ENCODE measurements at regions not wholly inside any gene's neighbourhood (a gene's known extent, or its start where the extent isn't known, plus 50 kb on each side); places are given as distances from the start of the nearest gene placed in this dataset.

- CTCF ChIA-PET = no interaction called here
- no peak overlapping the region for H3K27ac Mint-ChIP-seq
- DNase-seq = no peak
- no peaks in the 10 kb centered on the region for H3K27me3 Mint-ChIP-seq
- no peaks in the 10 kb centered on the region for H3K4me1 Mint-ChIP-seq
- H3K36me3 Mint-ChIP-seq = no peaks in the 10 kb centered on the region
- no peak overlapping the region for H3K4me3 Mint-ChIP-seq
- peaks cover 10% of the 10 kb centered on the region for H3K9me3 Mint-ChIP-seq
These were observed 141.1 kb upstream of the ZXDA start for GRCh38 chrX:58051346-58051745.

GRCh38 chrX:58044130-58044529 is 133.9 kb upstream of the ZXDA start:
- Mint-ChIP-seq H3K9me3 (peaks cover 14% of the 10 kb centered on the region), H3K36me3 (no peaks in the 10 kb centered on the region), H3K27ac (no peak overlapping the region), H3K4me3 (no peak overlapping the region), H3K4me1 (no peaks in the 10 kb centered on the region), H3K27me3 (no peaks in the 10 kb centered on the region)
- DNase-seq = no peak
- CTCF ChIA-PET = no interaction called here

- H3K27ac Mint-ChIP-seq = no peak overlapping the region
- no peak overlapping the region for H3K4me3 Mint-ChIP-seq
- H3K4me1 Mint-ChIP-seq = peaks cover 24% of the 10 kb centered on the region
- H3K27me3 Mint-ChIP-seq = no peaks in the 10 kb centered on the region
- no peaks in the 10 kb centered on the region for H3K9me3 Mint-ChIP-seq
- no peaks in the 10 kb centered on the region for H3K36me3 Mint-ChIP-seq
- CTCF ChIA-PET = interaction anchor here (0.7 to 0.9 kb wide), 2 partner anchors 204 to 443 kb away, joined by 3 read pairs; no protein-coding TSS in a partner anchor
- DNase-seq = peak; percentile 35
These were observed 115.7 kb upstream of the ZXDA start for GRCh38 chrX:58025979-58026378.

GRCh38 chrX:57985951-57986350 is 75.7 kb upstream of the ZXDA start:
- no peaks in the 10 kb centered on the region for H3K27me3 Mint-ChIP-seq
- DNase-seq = no peak
- peaks cover 2% of the 10 kb centered on the region for H3K9me3 Mint-ChIP-seq
- H3K27ac Mint-ChIP-seq = no peak overlapping the region
- CTCF ChIA-PET = no interaction called here
- no peak overlapping the region for H3K4me3 Mint-ChIP-seq
- H3K4me1 Mint-ChIP-seq = no peaks in the 10 kb centered on the region
- no peaks in the 10 kb centered on the region for H3K36me3 Mint-ChIP-seq

GRCh38 chrX:57984620-57985019 is 74.4 kb upstream of the ZXDA start:
- no peak for DNase-seq
- Mint-ChIP-seq H3K27ac (no peak overlapping the region), H3K4me3 (no peak overlapping the region), H3K9me3 (peaks cover 2% of the 10 kb centered on the region), H3K27me3 (no peaks in the 10 kb centered on the region), H3K36me3 (no peaks in the 10 kb centered on the region), H3K4me1 (no peaks in the 10 kb centered on the region)
- CTCF ChIA-PET = no interaction called here

- no peaks in the 10 kb centered on the region for H3K9me3 Mint-ChIP-seq
- H3K36me3 Mint-ChIP-seq = no peaks in the 10 kb centered on the region
- no peak overlapping the region for H3K4me3 Mint-ChIP-seq
- H3K27me3 Mint-ChIP-seq = no peaks in the 10 kb centered on the region
- H3K4me1 Mint-ChIP-seq = no peaks in the 10 kb centered on the region
- CTCF ChIA-PET = no interaction called here
- no peak overlapping the region for H3K27ac Mint-ChIP-seq
- no peak for DNase-seq
These were observed 67.7 kb upstream of the ZXDA start for GRCh38 chrX:57977992-57978391.

GRCh38 chrX:57964975-57965374 is 54.7 kb upstream of the ZXDA start:
- Mint-ChIP-seq H3K27me3 (no peaks in the 10 kb centered on the region), H3K36me3 (no peaks in the 10 kb centered on the region), H3K4me3 (no peak overlapping the region), H3K4me1 (no peaks in the 10 kb centered on the region), H3K27ac (no peak overlapping the region), H3K9me3 (peaks cover 14% of the 10 kb centered on the region)
- CTCF ChIA-PET = no interaction called here
- DNase-seq = no peak

Data from activated naive CD4-positive, alpha-beta T cell treated with anti-CD3 and anti-CD28 coated beads, Interleukin-2, amount 10 ng/mL, durations not matched to agents 7 days and 5 days (primary cell).